H1 (cell line): ENCODE measurements at regions not wholly inside any gene's neighbourhood (a gene's known extent, or its start where the extent isn't known, plus 50 kb on each side); places are given as distances from the start of the nearest gene placed in this dataset.

Experiments used
- CHD2 ChIP-seq: IDR thresholded peaks from 2 replicates; pipeline ENCODE4 v1.6.1; 2012; ENCODE audit warnings: low read length, improper control_type of control experiment
- MAFK ChIP-seq: IDR thresholded peaks from 2 replicates; pipeline ENCODE4 v1.6.1; 2012; ENCODE audit warnings: low read depth, mild to moderate bottlenecking, improper control_type of control experiment, low read length
- RAD21 ChIP-seq, 2 experiments: IDR thresholded peaks in 1 of 2; conservative IDR thresholded peaks in 1 of 2; 2 replicates each; pipeline ENCODE4 v1.6.1; 2011; ENCODE audit warnings: low read depth in 2 of 2, low read length in 2 of 2, improper control_type of control experiment in 1 of 2, inconsistent platforms in 1 of 2, mild to moderate bottlenecking in 1 of 2, moderate library complexity in 1 of 2
- SP2 ChIP-seq: IDR thresholded peaks from 2 replicates; pipeline ENCODE4 v1.6.1; 2012; ENCODE audit warnings: mild to moderate bottlenecking, low read length, inconsistent platforms
- TAF1 ChIP-seq: IDR thresholded peaks from 2 replicates; pipeline ENCODE4 v1.6.1; 2011; ENCODE audit warnings: mild to moderate bottlenecking, low read depth, low read length
- TF ChIP-seq, protein P1 (sequence below): IDR thresholded peaks from 2 replicates; pipeline ENCODE4 v1.6.1; 2012; ENCODE audit warnings: inconsistent platforms
- TF ChIP-seq, protein P2 (sequence below): IDR thresholded peaks from 2 replicates; pipeline ENCODE4 v1.6.1; 2011; ENCODE audit warnings: low read depth, mild to moderate bottlenecking, low read length; ENCODE audit not compliant: insufficient read depth

DNA sequence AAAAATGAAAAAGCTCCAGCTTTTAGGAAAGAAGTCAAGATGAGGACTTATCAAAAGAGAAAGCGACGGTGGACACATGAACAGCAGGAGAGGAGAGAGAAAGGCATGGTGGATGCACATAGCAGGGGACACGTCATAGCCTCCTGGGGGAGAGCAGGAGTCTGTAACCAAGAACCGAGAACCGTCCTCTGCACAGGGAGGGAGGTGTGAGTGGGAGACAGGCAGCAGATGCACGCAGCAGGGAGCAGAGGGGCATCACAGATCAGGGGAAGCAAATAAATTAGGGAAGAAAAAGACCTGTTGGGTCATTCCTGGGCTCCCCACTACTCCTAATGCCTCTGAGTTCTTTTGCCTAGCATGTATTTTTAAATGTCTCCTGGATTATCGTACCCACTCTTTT lies 138.1 kb upstream of the RMST start (continued):
- no peak for TF ChIP-seq RAD21 (IDR thresholded peaks at IDR 0.05 in 1 of 2, conservative IDR thresholded peaks at IDR 0.05 in 1 of 2; ENCODE audit: low read depth in 2 of 2, low read length in 2 of 2)
- no peak for TF ChIP-seq SP2
- no peak for TF ChIP-seq CHD2
- TF ChIP-seq MAFK: no peak
- TF ChIP-seq TAF1: no peak
- TF ChIP-seq, protein P1, sequence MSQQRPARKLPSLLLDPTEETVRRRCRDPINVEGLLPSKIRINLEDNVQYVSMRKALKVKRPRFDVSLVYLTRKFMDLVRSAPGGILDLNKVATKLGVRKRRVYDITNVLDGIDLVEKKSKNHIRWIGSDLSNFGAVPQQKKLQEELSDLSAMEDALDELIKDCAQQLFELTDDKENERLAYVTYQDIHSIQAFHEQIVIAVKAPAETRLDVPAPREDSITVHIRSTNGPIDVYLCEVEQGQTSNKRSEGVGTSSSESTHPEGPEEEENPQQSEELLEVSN: no peak
- TF ChIP-seq, protein P2, sequence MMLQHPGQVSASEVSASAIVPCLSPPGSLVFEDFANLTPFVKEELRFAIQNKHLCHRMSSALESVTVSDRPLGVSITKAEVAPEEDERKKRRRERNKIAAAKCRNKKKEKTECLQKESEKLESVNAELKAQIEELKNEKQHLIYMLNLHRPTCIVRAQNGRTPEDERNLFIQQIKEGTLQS: no peak
